HCT116 (cell line): ENCODE measurements at regions not wholly inside any gene's neighbourhood (a gene's known extent, or its start where the extent isn't known, plus 50 kb on each side); places are given as distances from the start of the nearest gene placed in this dataset.

ENCODE experiments used
- CTCF ChIP-seq, 3 experiments: fragments of 200-600 bp in 1 of 3; sonication (generic) in 1 of 3; IDR thresholded peaks in 2 of 3; conservative IDR thresholded peaks in 1 of 3; 2 replicates each; pipeline ENCODE4 v1.5.1; 2012 to 2017; ENCODE audit warnings: low read depth in 2 of 3, low read length in 2 of 3, antibody characterized with exemption in 1 of 3, borderline replicate concordance in 1 of 3, control low read depth in 1 of 3, mild to moderate bottlenecking in 1 of 3, mixed read lengths in 1 of 3, mixed run types in 1 of 3, moderate library complexity in 1 of 3; ENCODE audit not compliant: insufficient read depth in 1 of 3
- POLR2AphosphoS5 ChIP-seq: IDR thresholded peaks from 2 replicates; pipeline ENCODE4 v1.6.1; 2011; ENCODE audit warnings: mild to moderate bottlenecking, low read depth, low read length, moderate library complexity
- RAD21 ChIP-seq: IDR thresholded peaks from 2 replicates; pipeline ENCODE4 v1.6.1; 2012; ENCODE audit warnings: low read depth, mild to moderate bottlenecking
- TCF7L2 ChIP-seq: IDR thresholded peaks from 2 replicates; pipeline ENCODE4 v1.7.0; 2011; ENCODE audit warnings: borderline replicate concordance, inconsistent platforms; ENCODE audit not compliant: insufficient read depth, insufficient read length; ENCODE audit errors: extremely low read depth

GRCh38 chr17:34131386-34131785 is 123.7 kb upstream of the CCL2 start:
- TF ChIP-seq CTCF (IDR thresholded peaks at IDR 0.05 in 2 of 3, conservative IDR thresholded peaks at IDR 0.05 in 1 of 3; ENCODE audit: borderline replicate concordance in 1 of 3, insufficient read depth in 1 of 3, low read depth in 2 of 3, low read length in 2 of 3) (no peak), TCF7L2 (no peak), POLR2AphosphoS5 (no peak), RAD21 (no peak)
